ENCODE measurements at regions not wholly inside any gene's neighbourhood (a gene's known extent, or its start where the extent isn't known, plus 50 kb on each side); places are given as distances from the start of the nearest gene placed in this dataset.

- POLR2A ChIA-PET = no interaction called here
- no peak for DNase-seq (ENCODE audit: extremely low spot score)
- no peak for TF ChIP-seq CTCF (IDR thresholded peaks at IDR 0.05; ENCODE audit: control extremely low read depth, extremely low read depth, low read depth, missing control alignments)
- CTCF ChIA-PET = interaction anchor here (2.0 kb wide), 1 partner anchor 11 kb away, joined by 8 read pairs; no protein-coding TSS in a partner anchor
Observed at GRCh38 chr5:92911293-92911692, 669.7 kb downstream of the NR2F1-AS1 start.

GRCh38 chr5:92909602-92909962 is 671.4 kb downstream of the NR2F1-AS1 start:
- no peak for DNase-seq (ENCODE audit: extremely low spot score)
- TF ChIP-seq CTCF (IDR thresholded peaks at IDR 0.05; ENCODE audit: control extremely low read depth, extremely low read depth, low read depth, missing control alignments) = no peak
- CTCF ChIA-PET = interaction anchor here (0.7 to 1.7 kb wide), 5 partner anchors 10 to 891 kb away, joined by 3 to 4 read pairs (median 3); no protein-coding TSS in a partner anchor
- POLR2A ChIA-PET = no interaction called here

- no peak for DNase-seq (ENCODE audit: extremely low spot score)
- POLR2A ChIA-PET = no interaction called here
- no peak for TF ChIP-seq CTCF (IDR thresholded peaks at IDR 0.05; ENCODE audit: control extremely low read depth, extremely low read depth, low read depth, missing control alignments)
- CTCF ChIA-PET = interaction anchor here (0.7 to 1.7 kb wide), 5 partner anchors 9 to 892 kb away, joined by 3 to 4 read pairs (median 3); no protein-coding TSS in a partner anchor
Observed at GRCh38 chr5:92908952-92909601, 671.9 kb downstream of the NR2F1-AS1 start.

- DNase-seq (ENCODE audit: extremely low spot score) = no peak
- POLR2A ChIA-PET = no interaction called here
- CTCF ChIA-PET = interaction anchor here (1.5 kb wide), 1 partner anchor 54 kb away, joined by 3 read pairs; no protein-coding TSS in a partner anchor
- no peak for TF ChIP-seq CTCF (IDR thresholded peaks at IDR 0.05; ENCODE audit: control extremely low read depth, extremely low read depth, low read depth, missing control alignments)
Observed at GRCh38 chr5:92907938-92908606, 672.9 kb downstream of the NR2F1-AS1 start.

- ChIA-PET CTCF (interaction anchor here (1.5 kb wide), 1 partner anchor 53 kb away, joined by 3 read pairs; no protein-coding TSS in a partner anchor), POLR2A (no interaction called here)
- no peak for DNase-seq (ENCODE audit: extremely low spot score)
- no peak for TF ChIP-seq CTCF (IDR thresholded peaks at IDR 0.05; ENCODE audit: control extremely low read depth, extremely low read depth, low read depth, missing control alignments)
Observed at GRCh38 chr5:92906798-92907376, 674.1 kb downstream of the NR2F1-AS1 start.

GRCh38 chr5:92904021-92904420 is 677.0 kb downstream of the NR2F1-AS1 start:
- DNase-seq (ENCODE audit: extremely low spot score) = no peak
- POLR2A ChIA-PET = no interaction called here
- CTCF ChIA-PET = interaction anchor here (1.3 kb wide), 1 partner anchor 10 kb away, joined by 3 read pairs; no protein-coding TSS in a partner anchor
- no peak for TF ChIP-seq CTCF (IDR thresholded peaks at IDR 0.05; ENCODE audit: control extremely low read depth, extremely low read depth, low read depth, missing control alignments)

All from GM10248 (cell line).